Duodenal mucosa (tissue), 2 donors: ENCODE measurements at regions not wholly inside any gene's neighbourhood (a gene's known extent, or its start where the extent isn't known, plus 50 kb on each side); places are given as distances from the start of the nearest gene placed in this dataset.

Experiments used
- H3K27ac ChIP-seq: one replicate; pipeline ENCODE4 v1.7.0; 2013; ENCODE audit warnings: low read depth, low read length
- H3K27me3 ChIP-seq, 2 donors: one replicate each; pipeline ENCODE4 v1.7.0; 2013; ENCODE audit warnings: low read length in 2 of 2, control low read depth in 1 of 2; ENCODE audit not compliant: insufficient read depth in 2 of 2, control insufficient read depth in 1 of 2
- H3K36me3 ChIP-seq, 2 donors: one replicate each; pipeline ENCODE4 v1.7.0; 2013; ENCODE audit warnings: low read length in 2 of 2, control low read depth in 1 of 2; ENCODE audit not compliant: insufficient read depth in 2 of 2, control insufficient read depth in 1 of 2
- H3K4me1 ChIP-seq, 2 donors: one replicate each; pipeline ENCODE4 v1.7.0; 2013; ENCODE audit warnings: low read length in 2 of 2, control low read depth in 1 of 2; ENCODE audit not compliant: insufficient read depth in 2 of 2, control insufficient read depth in 1 of 2
- H3K4me3 ChIP-seq, 2 donors: one replicate each; pipeline ENCODE4 v1.7.0; 2013; ENCODE audit warnings: low read length in 2 of 2, low read depth in 1 of 2
- H3K9ac ChIP-seq, 2 donors: one replicate each; pipeline ENCODE4 v1.7.0; 2013; ENCODE audit warnings: low read length in 2 of 2, low read depth in 1 of 2
- H3K9me3 ChIP-seq, 2 donors: one replicate each; pipeline ENCODE4 v1.7.0; 2013; ENCODE audit warnings: low read length in 2 of 2, control low read depth in 1 of 2; ENCODE audit not compliant: control insufficient read depth in 1 of 2

GRCh38 chr13:106011600-106011999 is 523.9 kb downstream of the EFNB2 start:
- no peak overlapping the region for H3K4me3 ChIP-seq
- no peaks in the 10 kb centered on the region for H3K36me3 ChIP-seq
- H3K27me3 ChIP-seq, result no peaks in the 10 kb centered on the region
- H3K9ac ChIP-seq, result no peak overlapping the region
- no peaks in the 10 kb centered on the region for H3K9me3 ChIP-seq
- no peak overlapping the region for H3K27ac ChIP-seq
- H3K4me1 ChIP-seq, result no peaks in the 10 kb centered on the region

- no peak overlapping the region for H3K27ac ChIP-seq
- H3K36me3 ChIP-seq, result no peaks in the 10 kb centered on the region
- no peaks in the 10 kb centered on the region for H3K27me3 ChIP-seq
- H3K9ac ChIP-seq, result no peak overlapping the region
- H3K9me3 ChIP-seq, result no peaks in the 10 kb centered on the region
- no peaks in the 10 kb centered on the region for H3K4me1 ChIP-seq
- no peak overlapping the region for H3K4me3 ChIP-seq
Measured at GRCh38 chr13:106010836-106011235, 524.6 kb downstream of the EFNB2 start.

DNA sequence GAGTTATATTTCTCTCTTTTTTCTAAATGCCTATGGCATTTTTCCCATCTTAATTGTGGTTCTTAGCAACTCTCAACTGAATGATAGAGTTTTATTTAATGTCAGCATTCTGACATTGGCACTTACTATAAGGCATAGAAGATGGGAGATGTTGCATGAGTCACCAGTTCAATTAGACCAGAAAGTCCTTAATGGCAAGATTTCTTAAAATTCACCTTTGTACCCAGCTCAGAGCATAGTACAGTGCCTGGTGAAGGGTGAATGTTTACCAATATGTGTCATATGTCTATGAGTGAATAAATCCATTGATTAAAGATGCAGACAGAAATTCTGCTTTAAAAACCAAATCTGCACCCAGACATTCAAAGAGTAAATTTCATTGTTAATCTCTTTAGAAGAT is 526.9 kb downstream of the EFNB2 start:
- H3K4me1 ChIP-seq, result no peaks in the 10 kb centered on the region
- H3K4me3 ChIP-seq, result no peak overlapping the region
- no peaks in the 10 kb centered on the region for H3K9me3 ChIP-seq
- H3K9ac ChIP-seq, result no peak overlapping the region
- no peaks in the 10 kb centered on the region for H3K27me3 ChIP-seq
- H3K36me3 ChIP-seq, result no peaks in the 10 kb centered on the region
- H3K27ac ChIP-seq, result no peak overlapping the region

- Histone ChIP-seq H3K9me3 (no peaks in the 10 kb centered on the region), H3K36me3 (no peaks in the 10 kb centered on the region), H3K4me1 (no peaks in the 10 kb centered on the region), H3K4me3 (no peak overlapping the region), H3K27me3 (no peaks in the 10 kb centered on the region), H3K27ac (no peak overlapping the region), H3K9ac (no peak overlapping the region)
Measured at GRCh38 chr13:106007156-106007555, 528.3 kb downstream of the EFNB2 start.

GRCh38 chr13:106003651-106004050 is 531.8 kb downstream of the EFNB2 start:
- H3K9ac ChIP-seq, result no peak overlapping the region
- no peaks in the 10 kb centered on the region for H3K4me1 ChIP-seq
- H3K4me3 ChIP-seq, result no peak overlapping the region
- H3K9me3 ChIP-seq, result no peaks in the 10 kb centered on the region
- no peak overlapping the region for H3K27ac ChIP-seq
- no peaks in the 10 kb centered on the region for H3K27me3 ChIP-seq
- no peaks in the 10 kb centered on the region for H3K36me3 ChIP-seq

DNA sequence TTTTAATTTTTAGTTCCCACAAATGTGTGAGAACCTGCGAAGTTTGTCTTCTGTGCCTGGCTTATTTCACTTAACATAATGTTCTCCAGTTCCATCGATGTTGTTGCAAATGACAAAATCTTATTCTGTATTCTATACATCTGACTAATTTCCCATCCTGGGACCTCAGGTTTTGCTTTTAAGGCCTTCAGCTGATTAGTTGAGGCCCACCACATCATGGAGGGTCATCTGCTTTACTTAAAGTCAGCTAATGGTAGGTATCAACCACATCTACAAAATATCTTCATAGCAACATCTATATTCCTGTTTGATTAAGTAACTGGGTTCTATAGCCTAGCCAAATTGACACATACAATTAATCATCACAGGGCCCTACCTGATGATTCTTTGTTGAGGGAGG is 534.0 kb downstream of the EFNB2 start:
- no peak overlapping the region for H3K27ac ChIP-seq
- no peaks in the 10 kb centered on the region for H3K27me3 ChIP-seq
- H3K36me3 ChIP-seq, result no peaks in the 10 kb centered on the region
- no peak overlapping the region for H3K9ac ChIP-seq
- no peaks in the 10 kb centered on the region for H3K4me1 ChIP-seq
- H3K9me3 ChIP-seq, result no peaks in the 10 kb centered on the region
- H3K4me3 ChIP-seq, result no peak overlapping the region

GRCh38 chr13:105997581-105998550 is 537.6 kb downstream of the EFNB2 start:
- Histone ChIP-seq H3K4me3 (no peak overlapping the region), H3K36me3 (no peaks in the 10 kb centered on the region), H3K9me3 (no peaks in the 10 kb centered on the region), H3K9ac (no peak overlapping the region), H3K4me1 (no peaks in the 10 kb centered on the region), H3K27me3 (no peaks in the 10 kb centered on the region), H3K27ac (no peak overlapping the region)

DNA sequence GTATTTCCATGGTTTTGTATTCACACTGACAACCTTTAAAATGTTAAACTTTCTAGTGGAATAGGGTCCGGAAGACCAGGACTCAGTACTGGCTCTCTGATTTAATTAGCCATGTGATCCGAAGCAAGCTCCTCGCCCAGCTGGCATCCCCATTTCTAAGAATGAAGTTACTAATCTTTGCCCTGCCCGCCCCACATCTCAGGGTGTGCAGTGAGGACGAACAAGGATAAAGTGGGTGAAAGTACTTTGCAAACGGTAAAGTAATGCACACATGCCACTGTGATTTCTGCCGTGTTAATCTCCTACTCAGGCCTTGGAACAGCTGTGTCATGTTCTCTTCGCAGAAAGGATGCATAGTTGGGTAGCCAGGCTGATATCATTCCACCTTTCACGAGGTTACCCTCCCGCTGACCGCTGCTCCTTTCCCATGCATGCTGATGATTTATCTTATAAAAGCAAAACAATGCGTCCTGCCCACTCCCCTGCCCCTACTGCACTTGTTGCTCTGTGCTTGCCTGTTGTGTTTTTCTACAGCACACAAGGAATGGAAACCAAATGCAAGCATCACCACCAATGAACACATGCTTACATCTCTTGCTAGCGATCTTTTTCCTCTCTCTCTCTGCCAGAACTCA is 539.0 kb downstream of the EFNB2 start:
- Histone ChIP-seq H3K4me3 (no peak overlapping the region), H3K9me3 (no peaks in the 10 kb centered on the region), H3K27ac (no peak overlapping the region), H3K27me3 (no peaks in the 10 kb centered on the region), H3K4me1 (no peaks in the 10 kb centered on the region), H3K9ac (no peak overlapping the region), H3K36me3 (no peaks in the 10 kb centered on the region)

DNA sequence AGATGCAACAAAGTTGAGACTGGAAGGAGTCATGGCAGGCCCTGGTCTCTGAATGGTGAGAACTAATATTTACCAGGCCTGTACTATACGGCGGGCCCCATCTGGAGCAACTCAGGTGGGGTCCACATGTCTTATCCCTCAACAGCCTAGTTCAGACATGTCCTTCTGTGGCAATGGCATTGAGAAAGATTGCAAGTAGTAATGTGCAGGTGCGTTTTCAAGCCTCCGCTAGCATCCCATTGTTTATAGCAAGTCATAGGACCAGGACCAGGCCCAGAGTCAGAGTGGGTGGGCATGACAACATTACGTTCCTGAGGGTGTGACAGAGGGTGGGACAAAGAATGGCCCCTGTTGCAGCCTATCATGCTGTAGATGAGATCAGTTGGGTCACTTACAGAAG is 541.1 kb downstream of the EFNB2 start:
- Histone ChIP-seq H3K9me3 (no peaks in the 10 kb centered on the region), H3K9ac (no peak overlapping the region), H3K36me3 (no peaks in the 10 kb centered on the region), H3K4me1 (no peaks in the 10 kb centered on the region), H3K27me3 (no peaks in the 10 kb centered on the region), H3K4me3 (no peak overlapping the region), H3K27ac (no peak overlapping the region)

- no peaks in the 10 kb centered on the region for H3K9me3 ChIP-seq
- no peak overlapping the region for H3K4me3 ChIP-seq
- H3K9ac ChIP-seq, result no peak overlapping the region
- no peaks in the 10 kb centered on the region for H3K27me3 ChIP-seq
- H3K4me1 ChIP-seq, result no peaks in the 10 kb centered on the region
- no peaks in the 10 kb centered on the region for H3K36me3 ChIP-seq
- H3K27ac ChIP-seq, result no peak overlapping the region
Measured at GRCh38 chr13:105991622-105992277, 543.7 kb downstream of the EFNB2 start.
